Liver (tissue), 3 donors: ENCODE measurements at regions not wholly inside any gene's neighbourhood (a gene's known extent, or its start where the extent isn't known, plus 50 kb on each side); places are given as distances from the start of the nearest gene placed in this dataset.

Source experiments
- EGR1 ChIP-seq, 2 donors: IDR thresholded peaks; 2 replicates each; pipeline ENCODE4 v1.6.1; 2016 to 2018; ENCODE audit warnings: antibody characterized with exemption in 2 of 2, low read depth in 2 of 2
- JUND ChIP-seq, 2 donors: IDR thresholded peaks; 2 replicates each; pipeline ENCODE4 v1.6.1; 2016; ENCODE audit warnings: antibody characterized with exemption in 2 of 2
- NR2F2 ChIP-seq: IDR thresholded peaks from 2 replicates; pipeline ENCODE4 v1.6.1; 2016; ENCODE audit warnings: antibody characterized with exemption
- RAD21 ChIP-seq, 2 donors: IDR thresholded peaks; 2 replicates each; pipeline ENCODE4 v1.6.1; 2016; ENCODE audit warnings: antibody characterized with exemption in 2 of 2, mild to moderate bottlenecking in 2 of 2
- TAF1 ChIP-seq: conservative IDR thresholded peaks from 2 replicates; pipeline ENCODE4 v1.6.1; 2016; ENCODE audit warnings: antibody characterized with exemption, mild to moderate bottlenecking
- TF ChIP-seq, protein P1 (sequence below): fragments of 150-350 bp; IDR thresholded peaks from 2 replicates; pipeline ENCODE4 v1.5.1; 2017; ENCODE audit warnings: improper control_type of control experiment, low read depth, low read length; ENCODE audit not compliant: missing input control
- TF ChIP-seq, protein P2 (sequence below): IDR thresholded peaks from 2 replicates; pipeline ENCODE4 v1.6.1; 2016; ENCODE audit warnings: antibody characterized with exemption
- TF ChIP-seq, protein P3 (sequence below): IDR thresholded peaks from 2 replicates; pipeline ENCODE4 v1.6.1; 2016; ENCODE audit warnings: antibody characterized with exemption
- TF ChIP-seq, protein P4 (sequence below): IDR thresholded peaks from 2 replicates; pipeline ENCODE4 v1.6.1; 2016; ENCODE audit warnings: antibody characterized with exemption
- TF ChIP-seq, protein P5 (sequence below): IDR thresholded peaks from 2 replicates; pipeline ENCODE4 v1.6.1; 2016; ENCODE audit warnings: antibody characterized with exemption, mild to moderate bottlenecking
- donor health status: healthy.
- donor health status: healthy.

DNA sequence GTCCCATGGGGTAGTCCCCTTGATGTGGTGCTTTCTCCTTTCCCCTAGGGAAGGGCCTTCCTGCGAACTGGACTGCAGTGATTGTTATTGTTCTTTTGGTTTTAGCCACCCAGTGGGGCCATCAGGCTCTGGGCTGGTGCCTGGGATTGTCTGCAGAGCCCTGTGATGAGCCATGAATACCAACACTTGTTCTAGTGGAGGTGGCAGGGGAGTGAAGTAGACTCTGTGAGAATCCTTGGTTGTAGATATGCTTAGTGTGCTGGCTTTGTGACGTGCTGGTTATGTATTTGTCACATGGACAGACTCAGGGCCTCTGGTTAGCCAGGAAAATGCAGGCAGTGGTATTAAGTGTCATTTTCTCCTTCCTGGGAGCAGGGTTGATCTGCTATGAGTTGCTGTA, 51.8 kb upstream of the NDUFB4 start:
- TF ChIP-seq, protein P1, sequence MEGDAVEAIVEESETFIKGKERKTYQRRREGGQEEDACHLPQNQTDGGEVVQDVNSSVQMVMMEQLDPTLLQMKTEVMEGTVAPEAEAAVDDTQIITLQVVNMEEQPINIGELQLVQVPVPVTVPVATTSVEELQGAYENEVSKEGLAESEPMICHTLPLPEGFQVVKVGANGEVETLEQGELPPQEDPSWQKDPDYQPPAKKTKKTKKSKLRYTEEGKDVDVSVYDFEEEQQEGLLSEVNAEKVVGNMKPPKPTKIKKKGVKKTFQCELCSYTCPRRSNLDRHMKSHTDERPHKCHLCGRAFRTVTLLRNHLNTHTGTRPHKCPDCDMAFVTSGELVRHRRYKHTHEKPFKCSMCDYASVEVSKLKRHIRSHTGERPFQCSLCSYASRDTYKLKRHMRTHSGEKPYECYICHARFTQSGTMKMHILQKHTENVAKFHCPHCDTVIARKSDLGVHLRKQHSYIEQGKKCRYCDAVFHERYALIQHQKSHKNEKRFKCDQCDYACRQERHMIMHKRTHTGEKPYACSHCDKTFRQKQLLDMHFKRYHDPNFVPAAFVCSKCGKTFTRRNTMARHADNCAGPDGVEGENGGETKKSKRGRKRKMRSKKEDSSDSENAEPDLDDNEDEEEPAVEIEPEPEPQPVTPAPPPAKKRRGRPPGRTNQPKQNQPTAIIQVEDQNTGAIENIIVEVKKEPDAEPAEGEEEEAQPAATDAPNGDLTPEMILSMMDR: no peak
- TF ChIP-seq, protein P2, sequence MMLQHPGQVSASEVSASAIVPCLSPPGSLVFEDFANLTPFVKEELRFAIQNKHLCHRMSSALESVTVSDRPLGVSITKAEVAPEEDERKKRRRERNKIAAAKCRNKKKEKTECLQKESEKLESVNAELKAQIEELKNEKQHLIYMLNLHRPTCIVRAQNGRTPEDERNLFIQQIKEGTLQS: no peak
- TF ChIP-seq, protein P3, sequence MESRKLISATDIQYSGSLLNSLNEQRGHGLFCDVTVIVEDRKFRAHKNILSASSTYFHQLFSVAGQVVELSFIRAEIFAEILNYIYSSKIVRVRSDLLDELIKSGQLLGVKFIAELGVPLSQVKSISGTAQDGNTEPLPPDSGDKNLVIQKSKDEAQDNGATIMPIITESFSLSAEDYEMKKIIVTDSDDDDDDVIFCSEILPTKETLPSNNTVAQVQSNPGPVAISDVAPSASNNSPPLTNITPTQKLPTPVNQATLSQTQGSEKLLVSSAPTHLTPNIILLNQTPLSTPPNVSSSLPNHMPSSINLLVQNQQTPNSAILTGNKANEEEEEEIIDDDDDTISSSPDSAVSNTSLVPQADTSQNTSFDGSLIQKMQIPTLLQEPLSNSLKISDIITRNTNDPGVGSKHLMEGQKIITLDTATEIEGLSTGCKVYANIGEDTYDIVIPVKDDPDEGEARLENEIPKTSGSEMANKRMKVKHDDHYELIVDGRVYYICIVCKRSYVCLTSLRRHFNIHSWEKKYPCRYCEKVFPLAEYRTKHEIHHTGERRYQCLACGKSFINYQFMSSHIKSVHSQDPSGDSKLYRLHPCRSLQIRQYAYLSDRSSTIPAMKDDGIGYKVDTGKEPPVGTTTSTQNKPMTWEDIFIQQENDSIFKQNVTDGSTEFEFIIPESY: no peak
- TF ChIP-seq TAF1: no peak
- no peak for TF ChIP-seq RAD21 (IDR thresholded peaks at IDR 0.05)
- TF ChIP-seq JUND (IDR thresholded peaks at IDR 0.05): no peak
- TF ChIP-seq NR2F2: no peak
- TF ChIP-seq EGR1 (IDR thresholded peaks at IDR 0.05; ENCODE audit: low read depth in 2 of 2): no peak
- TF ChIP-seq, protein P4, sequence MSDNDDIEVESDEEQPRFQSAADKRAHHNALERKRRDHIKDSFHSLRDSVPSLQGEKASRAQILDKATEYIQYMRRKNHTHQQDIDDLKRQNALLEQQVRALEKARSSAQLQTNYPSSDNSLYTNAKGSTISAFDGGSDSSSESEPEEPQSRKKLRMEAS: no peak
- TF ChIP-seq, protein P5, sequence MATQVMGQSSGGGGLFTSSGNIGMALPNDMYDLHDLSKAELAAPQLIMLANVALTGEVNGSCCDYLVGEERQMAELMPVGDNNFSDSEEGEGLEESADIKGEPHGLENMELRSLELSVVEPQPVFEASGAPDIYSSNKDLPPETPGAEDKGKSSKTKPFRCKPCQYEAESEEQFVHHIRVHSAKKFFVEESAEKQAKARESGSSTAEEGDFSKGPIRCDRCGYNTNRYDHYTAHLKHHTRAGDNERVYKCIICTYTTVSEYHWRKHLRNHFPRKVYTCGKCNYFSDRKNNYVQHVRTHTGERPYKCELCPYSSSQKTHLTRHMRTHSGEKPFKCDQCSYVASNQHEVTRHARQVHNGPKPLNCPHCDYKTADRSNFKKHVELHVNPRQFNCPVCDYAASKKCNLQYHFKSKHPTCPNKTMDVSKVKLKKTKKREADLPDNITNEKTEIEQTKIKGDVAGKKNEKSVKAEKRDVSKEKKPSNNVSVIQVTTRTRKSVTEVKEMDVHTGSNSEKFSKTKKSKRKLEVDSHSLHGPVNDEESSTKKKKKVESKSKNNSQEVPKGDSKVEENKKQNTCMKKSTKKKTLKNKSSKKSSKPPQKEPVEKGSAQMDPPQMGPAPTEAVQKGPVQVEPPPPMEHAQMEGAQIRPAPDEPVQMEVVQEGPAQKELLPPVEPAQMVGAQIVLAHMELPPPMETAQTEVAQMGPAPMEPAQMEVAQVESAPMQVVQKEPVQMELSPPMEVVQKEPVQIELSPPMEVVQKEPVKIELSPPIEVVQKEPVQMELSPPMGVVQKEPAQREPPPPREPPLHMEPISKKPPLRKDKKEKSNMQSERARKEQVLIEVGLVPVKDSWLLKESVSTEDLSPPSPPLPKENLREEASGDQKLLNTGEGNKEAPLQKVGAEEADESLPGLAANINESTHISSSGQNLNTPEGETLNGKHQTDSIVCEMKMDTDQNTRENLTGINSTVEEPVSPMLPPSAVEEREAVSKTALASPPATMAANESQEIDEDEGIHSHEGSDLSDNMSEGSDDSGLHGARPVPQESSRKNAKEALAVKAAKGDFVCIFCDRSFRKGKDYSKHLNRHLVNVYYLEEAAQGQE: no peak
